ENCODE measurements at regions not wholly inside any gene's neighbourhood (a gene's known extent, or its start where the extent isn't known, plus 50 kb on each side); places are given as distances from the start of the nearest gene placed in this dataset.

DNA sequence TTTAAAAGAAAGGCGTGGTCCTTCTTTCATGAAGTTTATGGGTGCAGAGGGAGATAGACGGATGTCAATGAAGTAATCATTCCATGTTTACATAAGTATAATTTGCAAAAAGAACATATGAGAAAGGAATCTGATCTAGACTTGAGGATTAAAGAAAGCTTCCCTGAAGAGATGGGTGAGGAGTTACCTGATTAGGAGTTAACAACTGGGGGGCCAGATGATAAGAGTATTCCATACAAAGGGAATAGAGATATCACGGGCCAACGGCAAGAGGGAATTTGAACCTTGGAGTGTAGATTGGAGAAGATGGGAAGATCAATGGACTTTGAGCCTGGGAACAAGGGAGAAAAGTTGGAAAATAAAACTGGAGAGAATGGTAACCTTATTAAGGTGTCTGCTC is 1959.9 kb upstream of the WWC1 start:
- no peak overlapping the region for H3K27ac ChIP-seq (ENCODE audit: low read depth in 1 of 2, low read length in 2 of 2)
- 54% methylated on average over 4 of the region's 4 CpGs for WGBS
- H3K4me3 ChIP-seq (ENCODE audit: low read depth in 1 of 3, low read length in 3 of 3) = no peak overlapping the region

DNA sequence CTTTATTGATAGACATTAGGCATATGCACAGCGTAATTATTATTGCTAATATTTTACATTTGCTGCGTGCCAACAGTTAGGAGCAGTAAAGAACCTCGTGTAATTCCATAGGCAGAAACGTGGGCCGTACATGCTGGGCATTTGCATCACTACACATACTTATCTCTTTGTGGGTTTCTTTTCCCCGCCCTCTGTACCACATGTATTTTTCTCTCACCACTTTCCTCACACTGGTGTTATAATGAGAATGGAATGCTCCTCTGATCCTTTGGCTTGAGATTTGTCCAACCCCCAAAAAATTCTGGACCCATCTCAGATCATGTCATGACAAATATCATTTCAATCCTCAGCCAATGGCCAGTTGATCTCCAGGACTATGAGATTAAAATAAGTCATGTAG is 1952.6 kb upstream of the WWC1 start:
- Histone ChIP-seq H3K36me3 (ENCODE audit: control insufficient read depth in 4 of 4, insufficient read depth in 3 of 4, low read depth in 1 of 4, low read length in 3 of 4) (no peaks in the 10 kb centered on the region), H3K4me3 (ENCODE audit: low read depth in 1 of 3, low read length in 3 of 3) (no peak overlapping the region), H3K9me3 (ENCODE audit: control insufficient read depth in 4 of 4, low read length in 3 of 4) (peaks cover 0 to 4% (median 0%) of the 10 kb centered on the region in 4 donors), H3K9ac (ENCODE audit: low read depth in 1 of 2, low read length in 2 of 2) (no peak overlapping the region), H3K27ac (ENCODE audit: low read depth in 1 of 2, low read length in 2 of 2) (no peak overlapping the region), H3K4me1 (ENCODE audit: control insufficient read depth in 4 of 4, insufficient read depth in 4 of 4, low read length in 3 of 4) (no peaks in the 10 kb centered on the region), H3K27me3 (ENCODE audit: control insufficient read depth in 4 of 4, insufficient read depth in 4 of 4, low read length in 3 of 4) (peaks cover 0 to 3% (median 1%) of the 10 kb centered on the region in 4 donors)
- WGBS = 83% methylated on average over 6 of the region's 6 CpGs
- DNase-seq (ENCODE audit: low spot score) = no peak
- no peak for TF ChIP-seq EGR1 (IDR thresholded peaks at IDR 0.05; ENCODE audit: low read depth in 2 of 2)
- no peak for TF ChIP-seq JUND (IDR thresholded peaks at IDR 0.05)
- TF ChIP-seq, protein P1, sequence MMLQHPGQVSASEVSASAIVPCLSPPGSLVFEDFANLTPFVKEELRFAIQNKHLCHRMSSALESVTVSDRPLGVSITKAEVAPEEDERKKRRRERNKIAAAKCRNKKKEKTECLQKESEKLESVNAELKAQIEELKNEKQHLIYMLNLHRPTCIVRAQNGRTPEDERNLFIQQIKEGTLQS (IDR thresholded peaks at IDR 0.05) = no peak
- no peak for TF ChIP-seq HNF4A (conservative IDR thresholded peaks at IDR 0.05)
- TF ChIP-seq GABPA (IDR thresholded peaks at IDR 0.05 in 1 of 2, conservative IDR thresholded peaks at IDR 0.05 in 1 of 2) = no peak
- no peak for TF ChIP-seq YY1 (IDR thresholded peaks at IDR 0.05)
- no peak for TF ChIP-seq SP1 (IDR thresholded peaks at IDR 0.05)
- TF ChIP-seq RAD21 (IDR thresholded peaks at IDR 0.05) = no peak
- TF ChIP-seq FOXA2 (IDR thresholded peaks at IDR 0.05) = no peak
- TF ChIP-seq, protein P2, sequence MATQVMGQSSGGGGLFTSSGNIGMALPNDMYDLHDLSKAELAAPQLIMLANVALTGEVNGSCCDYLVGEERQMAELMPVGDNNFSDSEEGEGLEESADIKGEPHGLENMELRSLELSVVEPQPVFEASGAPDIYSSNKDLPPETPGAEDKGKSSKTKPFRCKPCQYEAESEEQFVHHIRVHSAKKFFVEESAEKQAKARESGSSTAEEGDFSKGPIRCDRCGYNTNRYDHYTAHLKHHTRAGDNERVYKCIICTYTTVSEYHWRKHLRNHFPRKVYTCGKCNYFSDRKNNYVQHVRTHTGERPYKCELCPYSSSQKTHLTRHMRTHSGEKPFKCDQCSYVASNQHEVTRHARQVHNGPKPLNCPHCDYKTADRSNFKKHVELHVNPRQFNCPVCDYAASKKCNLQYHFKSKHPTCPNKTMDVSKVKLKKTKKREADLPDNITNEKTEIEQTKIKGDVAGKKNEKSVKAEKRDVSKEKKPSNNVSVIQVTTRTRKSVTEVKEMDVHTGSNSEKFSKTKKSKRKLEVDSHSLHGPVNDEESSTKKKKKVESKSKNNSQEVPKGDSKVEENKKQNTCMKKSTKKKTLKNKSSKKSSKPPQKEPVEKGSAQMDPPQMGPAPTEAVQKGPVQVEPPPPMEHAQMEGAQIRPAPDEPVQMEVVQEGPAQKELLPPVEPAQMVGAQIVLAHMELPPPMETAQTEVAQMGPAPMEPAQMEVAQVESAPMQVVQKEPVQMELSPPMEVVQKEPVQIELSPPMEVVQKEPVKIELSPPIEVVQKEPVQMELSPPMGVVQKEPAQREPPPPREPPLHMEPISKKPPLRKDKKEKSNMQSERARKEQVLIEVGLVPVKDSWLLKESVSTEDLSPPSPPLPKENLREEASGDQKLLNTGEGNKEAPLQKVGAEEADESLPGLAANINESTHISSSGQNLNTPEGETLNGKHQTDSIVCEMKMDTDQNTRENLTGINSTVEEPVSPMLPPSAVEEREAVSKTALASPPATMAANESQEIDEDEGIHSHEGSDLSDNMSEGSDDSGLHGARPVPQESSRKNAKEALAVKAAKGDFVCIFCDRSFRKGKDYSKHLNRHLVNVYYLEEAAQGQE (IDR thresholded peaks at IDR 0.05) = no peak
- TF ChIP-seq FOXA1 (IDR thresholded peaks at IDR 0.05) = no peak
- TF ChIP-seq HNF4G (IDR thresholded peaks at IDR 0.05) = no peak
- no peak for TF ChIP-seq TAF1 (conservative IDR thresholded peaks at IDR 0.05)

More for the DNA sequence above, 1959.9 kb upstream of the WWC1 start:
- peaks cover 0 to 4% (median 0%) of the 10 kb centered on the region in 4 donors for H3K9me3 ChIP-seq (ENCODE audit: control insufficient read depth in 4 of 4, low read length in 3 of 4)
- no peak for TF ChIP-seq FOXA2 (IDR thresholded peaks at IDR 0.05)
- TF ChIP-seq YY1 (IDR thresholded peaks at IDR 0.05) = no peak
- TF ChIP-seq, protein P3, sequence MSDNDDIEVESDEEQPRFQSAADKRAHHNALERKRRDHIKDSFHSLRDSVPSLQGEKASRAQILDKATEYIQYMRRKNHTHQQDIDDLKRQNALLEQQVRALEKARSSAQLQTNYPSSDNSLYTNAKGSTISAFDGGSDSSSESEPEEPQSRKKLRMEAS (IDR thresholded peaks at IDR 0.05) = no peak
- no peak for TF ChIP-seq SP1 (IDR thresholded peaks at IDR 0.05)
- TF ChIP-seq FOXA1 (IDR thresholded peaks at IDR 0.05) = no peak
- no peak for TF ChIP-seq NR2F2 (IDR thresholded peaks at IDR 0.05)
- no peak for TF ChIP-seq GABPA (IDR thresholded peaks at IDR 0.05 in 1 of 2, conservative IDR thresholded peaks at IDR 0.05 in 1 of 2)
- TF ChIP-seq TAF1 (conservative IDR thresholded peaks at IDR 0.05) = no peak
- no peak for TF ChIP-seq HNF4G (IDR thresholded peaks at IDR 0.05)
- TF ChIP-seq, protein P1 (IDR thresholded peaks at IDR 0.05) = no peak
- TF ChIP-seq, protein P4, sequence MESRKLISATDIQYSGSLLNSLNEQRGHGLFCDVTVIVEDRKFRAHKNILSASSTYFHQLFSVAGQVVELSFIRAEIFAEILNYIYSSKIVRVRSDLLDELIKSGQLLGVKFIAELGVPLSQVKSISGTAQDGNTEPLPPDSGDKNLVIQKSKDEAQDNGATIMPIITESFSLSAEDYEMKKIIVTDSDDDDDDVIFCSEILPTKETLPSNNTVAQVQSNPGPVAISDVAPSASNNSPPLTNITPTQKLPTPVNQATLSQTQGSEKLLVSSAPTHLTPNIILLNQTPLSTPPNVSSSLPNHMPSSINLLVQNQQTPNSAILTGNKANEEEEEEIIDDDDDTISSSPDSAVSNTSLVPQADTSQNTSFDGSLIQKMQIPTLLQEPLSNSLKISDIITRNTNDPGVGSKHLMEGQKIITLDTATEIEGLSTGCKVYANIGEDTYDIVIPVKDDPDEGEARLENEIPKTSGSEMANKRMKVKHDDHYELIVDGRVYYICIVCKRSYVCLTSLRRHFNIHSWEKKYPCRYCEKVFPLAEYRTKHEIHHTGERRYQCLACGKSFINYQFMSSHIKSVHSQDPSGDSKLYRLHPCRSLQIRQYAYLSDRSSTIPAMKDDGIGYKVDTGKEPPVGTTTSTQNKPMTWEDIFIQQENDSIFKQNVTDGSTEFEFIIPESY (IDR thresholded peaks at IDR 0.05) = no peak
- TF ChIP-seq EGR1 (IDR thresholded peaks at IDR 0.05; ENCODE audit: low read depth in 2 of 2) = no peak
- no peak for TF ChIP-seq RAD21 (IDR thresholded peaks at IDR 0.05)
- TF ChIP-seq JUND (IDR thresholded peaks at IDR 0.05) = no peak
- TF ChIP-seq, protein P2 (IDR thresholded peaks at IDR 0.05) = no peak
- TF ChIP-seq RXRA (IDR thresholded peaks at IDR 0.05) = no peak
- no peaks in the 10 kb centered on the region for H3K36me3 ChIP-seq (ENCODE audit: control insufficient read depth in 4 of 4, insufficient read depth in 3 of 4, low read depth in 1 of 4, low read length in 3 of 4)
- H3K4me1 ChIP-seq (ENCODE audit: control insufficient read depth in 4 of 4, insufficient read depth in 4 of 4, low read length in 3 of 4) = no peaks in the 10 kb centered on the region
- H3K9ac ChIP-seq (ENCODE audit: low read depth in 1 of 2, low read length in 2 of 2) = no peak overlapping the region
- DNase-seq (ENCODE audit: low spot score) = no peak
- H3K27me3 ChIP-seq (ENCODE audit: control insufficient read depth in 4 of 4, insufficient read depth in 4 of 4, low read length in 3 of 4) = no peaks in the 10 kb centered on the region

Data from liver (tissue), 7 donors.